ENCODE measurements at regions not wholly inside any gene's neighbourhood (a gene's known extent, or its start where the extent isn't known, plus 50 kb on each side); places are given as distances from the start of the nearest gene placed in this dataset.

GRCh38 chr2:234330902-234331301 is 166.0 kb downstream of the ARL4C start:
- TF ChIP-seq CTCF (IDR thresholded peaks at IDR 0.05), result no peak
- TF ChIP-seq POLR2A (IDR thresholded peaks at IDR 0.05), result no peak

All from thyroid gland (tissue), 4 donors.